ENCODE measurements at regions not wholly inside any gene's neighbourhood (a gene's known extent, or its start where the extent isn't known, plus 50 kb on each side); places are given as distances from the start of the nearest gene placed in this dataset.

- Histone ChIP-seq H3K4me3 (ENCODE audit: low read depth, low read length) (no peak overlapping the region), H3K4me1 (ENCODE audit: control insufficient read depth, insufficient read depth, low read length) (no peaks in the 10 kb centered on the region), H3K36me3 (ENCODE audit: control insufficient read depth in 2 of 2, insufficient read depth in 1 of 2, low read length in 2 of 2) (no peaks in the 10 kb centered on the region), H3K9me3 (ENCODE audit: control insufficient read depth, insufficient read depth, low read depth, low read length) (no peaks in the 10 kb centered on the region), H3K27ac (ENCODE audit: extremely low read depth, low read depth, low read length) (no peak overlapping the region)
- CTCF ChIA-PET, result interaction anchor here (1.5 kb wide), 1 partner anchor 47 kb away, joined by 3 read pairs; no protein-coding TSS in a partner anchor
- TF ChIP-seq OVOL3 (tag by site-specific recombination; IDR thresholded peaks at IDR 0.05) (no peak), ZNF2 (tag by site-specific recombination; IDR thresholded peaks at IDR 0.05) (no peak), ZNF664 (tag by site-specific recombination; IDR thresholded peaks at IDR 0.05) (no peak), ZNF610 (tag by site-specific recombination; IDR thresholded peaks at IDR 0.05; ENCODE audit: borderline replicate concordance) (no peak), ZNF785 (tag by site-specific recombination; IDR thresholded peaks at IDR 0.05) (no peak), ZNF561 (tag by site-specific recombination; IDR thresholded peaks at IDR 0.05; ENCODE audit: borderline replicate concordance) (no peak), ZNF155 (tag by site-specific recombination; IDR thresholded peaks at IDR 0.05) (no peak), ZBTB7A (tag by site-specific recombination; IDR thresholded peaks at IDR 0.05; ENCODE audit: low read depth) (no peak)
- TF ChIP-seq, protein P1, sequence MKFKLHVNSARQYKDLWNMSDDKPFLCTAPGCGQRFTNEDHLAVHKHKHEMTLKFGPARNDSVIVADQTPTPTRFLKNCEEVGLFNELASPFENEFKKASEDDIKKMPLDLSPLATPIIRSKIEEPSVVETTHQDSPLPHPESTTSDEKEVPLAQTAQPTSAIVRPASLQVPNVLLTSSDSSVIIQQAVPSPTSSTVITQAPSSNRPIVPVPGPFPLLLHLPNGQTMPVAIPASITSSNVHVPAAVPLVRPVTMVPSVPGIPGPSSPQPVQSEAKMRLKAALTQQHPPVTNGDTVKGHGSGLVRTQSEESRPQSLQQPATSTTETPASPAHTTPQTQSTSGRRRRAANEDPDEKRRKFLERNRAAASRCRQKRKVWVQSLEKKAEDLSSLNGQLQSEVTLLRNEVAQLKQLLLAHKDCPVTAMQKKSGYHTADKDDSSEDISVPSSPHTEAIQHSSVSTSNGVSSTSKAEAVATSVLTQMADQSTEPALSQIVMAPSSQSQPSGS (tag by site-specific recombination; IDR thresholded peaks at IDR 0.05; ENCODE audit: low read depth), result no peak
- POLR2A ChIA-PET, result interaction anchor here (0.6 kb wide), 1 partner anchor 1770 kb away, joined by 4 read pairs; the partner anchor contains the start of gene MSL2
Measured at GRCh38 chr3:134425943-134426342, 51.7 kb upstream of the AMOTL2 start.
